Adrenal gland (tissue), 9 donors: ENCODE measurements at regions not wholly inside any gene's neighbourhood (a gene's known extent, or its start where the extent isn't known, plus 50 kb on each side); places are given as distances from the start of the nearest gene placed in this dataset.

ENCODE experiments used
- DNase-seq, 7 donors: peaks; one replicate each; pipeline ENCODE4 v3.0.0-alpha.2; 2019 to 2020
- H3K27ac ChIP-seq, 5 donors: fragments of 200-600 bp; sonication (generic) in 4 of 5; 1 replicate in 3 of 5; 2 replicates in 2 of 5; pipeline versions ENCODE4 v1.5.1 to v1.8.0; 2016 to 2020; ENCODE audit warnings: mild to moderate bottlenecking in 1 of 5
- H3K27me3 ChIP-seq: fragments of 200-600 bp; 2 replicates; pipeline ENCODE4 v1.8.0; 2021
- H3K36me3 ChIP-seq, 2 donors: fragments of 200-600 bp; replicated peaks in 1 of 2; 1 replicate in 1 of 2; 2 replicates in 1 of 2; pipeline versions ENCODE4 v1.5.1 to v1.8.0; 2018 to 2022
- H3K4me1 ChIP-seq, 2 donors: fragments of 200-600 bp; replicated peaks in 1 of 2; 1 replicate in 1 of 2; 2 replicates in 1 of 2; pipeline versions ENCODE4 v1.5.1 to v1.8.0; 2018 to 2021
- H3K4me3 ChIP-seq, 4 donors: fragments of 200-600 bp; sonication (generic) in 3 of 4; one replicate each; pipeline ENCODE4 v1.5.1; 2016 to 2018
- H3K9me3 ChIP-seq, 3 donors: fragments of 200-600 bp; sonication (generic) in 1 of 3; replicated peaks in 1 of 3; 1 replicate in 2 of 3; 2 replicates in 1 of 3; pipeline versions ENCODE4 v1.5.1 to v1.8.0; 2016 to 2021
- CTCF ChIP-seq, 6 experiments: fragments of 450-650 bp in 4 of 6; fragments of 200-600 bp in 2 of 6; sonication (generic) in 1 of 6; IDR thresholded peaks; 1 replicate in 5 of 6; 2 replicates in 1 of 6; pipeline versions ENCODE4 v1.5.1 to v1.8.0; 2016 to 2021; ENCODE audit warnings: antibody characterized with exemption in 6 of 6, mild to moderate bottlenecking in 2 of 6, moderate library complexity in 1 of 6
- POLR2A ChIP-seq, 2 donors: fragments of 450-650 bp; IDR thresholded peaks; one replicate each; pipeline ENCODE4 v1.6.1; 2017; ENCODE audit warnings: antibody characterized with exemption in 2 of 2, mild to moderate bottlenecking in 2 of 2, moderate library complexity in 1 of 2
- WGBS, 4 donors: extraction: QIAGEN DNeasy Blood & Tissue Kit in 2 of 4; methylation state at CpG; one replicate each; pipeline versions ENCODE4 v1.1.5 to v1.1.7; 2013 to 2017; 5-methylcytosine and 5-hydroxymethylcytosine counted together
- intact Hi-C, 2 donors: fragments of 100-400 bp; cut with DNase I; formaldehyde crosslinking; loops; one replicate each; pipeline versions ENCODE4 v1.14.1 to v1.15.0; 2022 to 2023
- donor health status: healthy with polysubstance abuse.
- donor health status: Bipolar disorder and iron deficiency.
- donor health status: DM: yes; HTN: yes; CAD: no.
- donor health status: DM: no; HTN: no; CAD: no.
- donor health status: DM: no; HTN: no; CAD: no.

GRCh38 chr6:79787626-79788025, 156.5 kb downstream of the SH3BGRL2 start:
- Histone ChIP-seq H3K36me3 (no peaks in the 10 kb centered on the region), H3K27me3 (no peaks in the 10 kb centered on the region), H3K4me1 (no peaks in the 10 kb centered on the region), H3K9me3 (no peaks in the 10 kb centered on the region), H3K27ac (no peak overlapping the region), H3K4me3 (no peak overlapping the region)
- WGBS, 4 donors, result 84 to 93% (median 89%) methylated on average over 3 of the region's 3 CpGs
- intact Hi-C loops, result no loop called here
- TF ChIP-seq POLR2A (IDR thresholded peaks at IDR 0.05), result no peak
- no peak for TF ChIP-seq CTCF (IDR thresholded peaks at IDR 0.05)
- DNase-seq, result no peak

- Histone ChIP-seq H3K9me3 (no peaks in the 10 kb centered on the region), H3K27me3 (no peaks in the 10 kb centered on the region), H3K36me3 (no peaks in the 10 kb centered on the region), H3K4me3 (no peak overlapping the region), H3K4me1 (no peaks in the 10 kb centered on the region), H3K27ac (no peak overlapping the region)
- intact Hi-C loops, result no loop called here
- WGBS, 4 donors, result 47 to 81% (median 76%) methylated on average over 3 of the region's 3 CpGs
- no peak for TF ChIP-seq CTCF (IDR thresholded peaks at IDR 0.05)
- no peak for TF ChIP-seq POLR2A (IDR thresholded peaks at IDR 0.05)
- no peak for DNase-seq
Measured at GRCh38 chr6:79784395-79784753, 153.2 kb downstream of the SH3BGRL2 start.

- Histone ChIP-seq H3K27me3 (no peaks in the 10 kb centered on the region), H3K27ac (no peak overlapping the region), H3K9me3 (no peaks in the 10 kb centered on the region), H3K4me3 (no peak overlapping the region), H3K36me3 (no peaks in the 10 kb centered on the region), H3K4me1 (no peaks in the 10 kb centered on the region)
- intact Hi-C loops, result no loop called here
- WGBS, 4 donors, result 70 to 87% (median 77%) methylated on average over 4 of the region's 4 CpGs
- TF ChIP-seq POLR2A (IDR thresholded peaks at IDR 0.05) (no peak), CTCF (IDR thresholded peaks at IDR 0.05) (no peak)
- DNase-seq, result no peak
Measured at GRCh38 chr6:79783670-79784394, 152.7 kb downstream of the SH3BGRL2 start.

- WGBS, 4 donors, result 76 to 88% (median 83%) methylated on average over 5 of the region's 5 CpGs
- intact Hi-C loops, result no loop called here
Measured at GRCh38 chr6:79782792-79783580, 151.9 kb downstream of the SH3BGRL2 start.

More at GRCh38 chr6:79782792-79783580, 151.9 kb downstream of the SH3BGRL2 start:
- Histone ChIP-seq H3K27me3 (no peaks in the 10 kb centered on the region), H3K9me3 (no peaks in the 10 kb centered on the region), H3K36me3 (no peaks in the 10 kb centered on the region), H3K4me3 (no peak overlapping the region), H3K27ac (no peak overlapping the region), H3K4me1 (no peaks in the 10 kb centered on the region)
- TF ChIP-seq CTCF (IDR thresholded peaks at IDR 0.05) (no peak), POLR2A (IDR thresholded peaks at IDR 0.05) (no peak)
- no peak for DNase-seq
